H9 (cell line): ENCODE measurements at regions not wholly inside any gene's neighbourhood (a gene's known extent, or its start where the extent isn't known, plus 50 kb on each side); places are given as distances from the start of the nearest gene placed in this dataset.

Source experiments
- DNase-seq: peaks from one replicate; pipeline ENCODE4 v3.0.0-alpha.2; 2017
- H2AFZ ChIP-seq: one replicate; pipeline ENCODE4 v1.6.1; 2013; ENCODE audit warnings: mild to moderate bottlenecking, low read length, control low read depth, moderate library complexity
- H2AK5ac ChIP-seq: 2 replicates; pipeline ENCODE4 v1.6.1; 2013; ENCODE audit warnings: low read length, control low read depth, mixed read lengths; ENCODE audit not compliant: insufficient read length
- H2BK120ac ChIP-seq: one replicate; pipeline ENCODE4 v1.6.1; 2013; ENCODE audit warnings: low read depth, mild to moderate bottlenecking, low read length, control low read depth, inconsistent platforms; ENCODE audit not compliant: poor library complexity, severe bottlenecking
- H2BK12ac ChIP-seq: 2 replicates; pipeline ENCODE4 v1.6.1; 2013; ENCODE audit warnings: low read length, control low read depth, mixed read lengths, low read depth; ENCODE audit not compliant: insufficient read length
- H2BK15ac ChIP-seq: 2 replicates; pipeline ENCODE4 v1.6.1; 2013; ENCODE audit warnings: low read depth, low read length, control low read depth
- H2BK20ac ChIP-seq: one replicate; pipeline ENCODE4 v1.6.1; 2013; ENCODE audit warnings: low read depth, mild to moderate bottlenecking, low read length, control low read depth, inconsistent platforms; ENCODE audit not compliant: poor library complexity, severe bottlenecking
- H2BK5ac ChIP-seq: 2 replicates; pipeline ENCODE4 v1.6.1; 2013; ENCODE audit warnings: low read length, control low read depth, mixed read lengths; ENCODE audit not compliant: insufficient read length
- H3K14ac ChIP-seq: 2 replicates; pipeline ENCODE4 v1.6.1; 2013; ENCODE audit warnings: low read length, control low read depth; ENCODE audit not compliant: insufficient read depth
- H3K18ac ChIP-seq: 2 replicates; pipeline ENCODE4 v1.6.1; 2013; ENCODE audit warnings: low read depth, mild to moderate bottlenecking, mixed read lengths, low read length, control low read depth; ENCODE audit not compliant: insufficient read length
- H3K23ac ChIP-seq: 2 replicates; pipeline ENCODE4 v1.6.1; 2013; ENCODE audit warnings: low read length, control low read depth, mixed read lengths, low read depth; ENCODE audit not compliant: insufficient read length
- H3K23me2 ChIP-seq: 2 replicates; pipeline ENCODE4 v1.6.1; 2013; ENCODE audit warnings: low read depth, mild to moderate bottlenecking, mixed read lengths, low read length, control low read depth; ENCODE audit not compliant: insufficient read length, poor library complexity, severe bottlenecking
- H3K27ac ChIP-seq: 2 replicates; pipeline ENCODE4 v1.5.1; 2013; ENCODE audit warnings: low read length, control low read depth, mixed read lengths, low read depth; ENCODE audit not compliant: insufficient read length
- H3K27me3 ChIP-seq: 2 replicates; pipeline ENCODE4 v1.6.1; 2013; ENCODE audit warnings: low read length, control low read depth, inconsistent platforms; ENCODE audit not compliant: insufficient read depth
- H3K4ac ChIP-seq: 2 replicates; pipeline ENCODE4 v1.6.1; 2013; ENCODE audit warnings: low read depth, mild to moderate bottlenecking, control low read depth, inconsistent platforms, low read length, moderate library complexity
- H3K4me1 ChIP-seq: 2 replicates; pipeline ENCODE4 v1.6.1; 2013; ENCODE audit warnings: low read length, control low read depth, inconsistent platforms; ENCODE audit not compliant: insufficient read depth
- H3K4me2 ChIP-seq: 2 replicates; pipeline ENCODE4 v1.6.1; 2013; ENCODE audit warnings: low read length, control low read depth, mixed read lengths; ENCODE audit not compliant: insufficient read length, insufficient read depth
- H3K56ac ChIP-seq: 2 replicates; pipeline ENCODE4 v1.6.1; 2013; ENCODE audit warnings: low read depth, mild to moderate bottlenecking, mixed read lengths, low read length, control low read depth; ENCODE audit not compliant: insufficient read length
- H3K79me1 ChIP-seq: 2 replicates; pipeline ENCODE4 v1.6.1; 2013; ENCODE audit warnings: low read depth, mild to moderate bottlenecking, moderate library complexity, low read length, control low read depth, inconsistent platforms; ENCODE audit not compliant: insufficient read depth, poor library complexity, severe bottlenecking
- H3K79me2 ChIP-seq: 2 replicates; pipeline ENCODE4 v1.6.1; 2013; ENCODE audit warnings: low read length, control low read depth, inconsistent platforms; ENCODE audit not compliant: insufficient read depth
- H3K9ac ChIP-seq: 2 replicates; pipeline ENCODE4 v1.6.1; 2013; ENCODE audit warnings: low read length, control low read depth, mixed read lengths; ENCODE audit not compliant: insufficient read length; ENCODE audit errors: extremely low read depth
- H3K9me3 ChIP-seq: one replicate; pipeline ENCODE4 v1.6.1; 2013; ENCODE audit warnings: low read depth, low read length, inconsistent platforms; ENCODE audit not compliant: control insufficient read depth
- H3T11ph ChIP-seq: one replicate; pipeline ENCODE4 v1.6.1; 2013; ENCODE audit warnings: mild to moderate bottlenecking, low read length, control low read depth, inconsistent platforms
- H4K20me1 ChIP-seq: one replicate; pipeline ENCODE4 v1.6.1; 2013; ENCODE audit not compliant: control insufficient read depth, insufficient read length, insufficient read depth
- H4K5ac ChIP-seq: 2 replicates; pipeline ENCODE4 v1.6.1; 2013; ENCODE audit warnings: low read depth, mild to moderate bottlenecking, mixed read lengths, low read length, control low read depth; ENCODE audit not compliant: insufficient read length
- H4K8ac ChIP-seq: replicated peaks from 2 replicates; pipeline ENCODE4 v1.6.1; 2013; ENCODE audit warnings: low read length, control low read depth, mixed read lengths, low read depth; ENCODE audit not compliant: insufficient read length
- H4K91ac ChIP-seq: 2 replicates; pipeline ENCODE4 v1.6.1; 2013; ENCODE audit warnings: low read depth, mild to moderate bottlenecking, moderate library complexity, mixed read lengths, low read length, control low read depth; ENCODE audit not compliant: insufficient read length
- H3K27ac Mint-ChIP-seq, 3 experiments: 2 replicates in 2 of 3; 3 replicates in 1 of 3; pipeline ENCODE4 v1.8.0; 2020 to 2021; ENCODE audit warnings: mixed read lengths in 3 of 3, mild to moderate bottlenecking in 1 of 3, moderate library complexity in 1 of 3
- H3K27me3 Mint-ChIP-seq: 2 replicates; pipeline ENCODE4 v1.8.0; 2021; ENCODE audit warnings: low read depth, mild to moderate bottlenecking, moderate library complexity, mixed read lengths
- H3K36me3 Mint-ChIP-seq, 3 experiments: 2 replicates in 2 of 3; 3 replicates in 1 of 3; pipeline ENCODE4 v1.8.0; 2020 to 2021; ENCODE audit warnings: low read depth in 3 of 3, mixed read lengths in 3 of 3; ENCODE audit not compliant: insufficient read depth in 1 of 3
- H3K4me1 Mint-ChIP-seq, 2 experiments: 2 replicates each; pipeline ENCODE4 v1.8.0; 2020; ENCODE audit warnings: mixed read lengths in 2 of 2
- H3K4me3 Mint-ChIP-seq, 2 experiments: 2 replicates in 1 of 2; 3 replicates in 1 of 2; pipeline ENCODE4 v1.8.0; 2020 to 2021; ENCODE audit warnings: mild to moderate bottlenecking in 2 of 2, mixed read lengths in 2 of 2, moderate library complexity in 1 of 2
- H3K9me3 Mint-ChIP-seq, 2 experiments: 2 replicates in 1 of 2; 3 replicates in 1 of 2; pipeline ENCODE4 v1.8.0; 2020; ENCODE audit warnings: mild to moderate bottlenecking in 2 of 2, mixed read lengths in 2 of 2, moderate library complexity in 1 of 2
- CTCF ChIP-seq: fragments of 200-600 bp; sonication (generic); conservative IDR thresholded peaks from 3 replicates; pipeline ENCODE4 v1.8.0; 2021; ENCODE audit warnings: antibody characterized with exemption, mild to moderate bottlenecking
- WGBS: extraction: QIAGEN DNeasy Blood & Tissue Kit; methylation state at CpG from one replicate; pipeline ENCODE4 v1.1.7; 2013; ENCODE audit warnings: missing lambda C conversion rate, low lambda C conversion rate, mixed read lengths; ENCODE audit not compliant: insufficient read length; ENCODE audit errors: extremely low coverage; 5-methylcytosine and 5-hydroxymethylcytosine counted together

DNA sequence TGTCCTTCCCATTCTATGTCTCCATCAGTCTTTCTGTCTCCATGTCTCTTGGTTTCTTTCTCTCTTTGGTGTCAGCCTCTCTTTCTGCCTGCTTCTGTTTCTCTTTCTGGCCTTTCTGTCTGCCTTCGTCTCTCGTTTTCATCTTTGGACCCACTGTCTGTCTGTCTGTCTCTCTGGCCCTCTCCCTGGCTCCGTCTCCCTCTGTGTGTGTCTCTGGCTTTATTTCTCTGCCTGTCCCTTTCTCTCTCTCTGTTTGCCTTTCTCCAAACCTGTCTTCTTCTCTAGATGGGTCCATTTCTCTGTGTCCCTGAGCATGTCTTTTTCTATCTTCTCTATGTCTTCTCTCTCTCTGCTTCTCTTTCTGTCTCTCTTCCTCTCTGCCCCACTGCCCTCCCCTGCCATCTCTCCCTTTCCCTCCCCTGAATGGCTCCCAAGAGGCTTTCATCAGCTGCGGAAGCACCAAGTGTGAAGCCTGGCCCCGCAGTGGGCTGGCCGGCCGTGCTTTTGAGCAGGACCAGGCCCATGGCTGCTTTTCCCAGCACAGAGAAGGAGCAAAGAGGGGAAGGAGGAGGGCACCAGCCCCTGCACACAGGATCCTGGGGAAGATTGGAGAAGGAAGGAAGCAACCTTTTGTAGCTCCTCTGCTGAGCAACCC is 57.4 kb downstream of the PJA1 start:
- no peak overlapping the region for H2BK20ac ChIP-seq
- Mint-ChIP-seq H3K9me3 (peaks cover 73 to 83% of the 10 kb centered on the region in 2 experiments), H3K36me3 (peaks cover 0 to 3% (median 3%) of the 10 kb centered on the region in 3 experiments; a peak in 4 of 7 replicates), H3K27ac (peak overlapping the region in 2 of 3 experiments; percentile 4 to 83; a peak in 2 of 7 replicates), H3K4me3 (no peak overlapping the region), H3K27me3 (peaks cover 2% of the 10 kb centered on the region; the same call in 1 of the 2 replicates), H3K4me1 (peaks cover 19 to 32% of the 10 kb centered on the region in 2 experiments)
- H3K79me1 ChIP-seq = no peaks in the 10 kb centered on the region
- no peaks in the 10 kb centered on the region; the same call in 1 of the 2 replicates for H3K4me1 ChIP-seq
- no peak for DNase-seq
- H3K27me3 ChIP-seq = no peaks in the 10 kb centered on the region
- H2BK120ac ChIP-seq = no peak overlapping the region
- no peaks in the 10 kb centered on the region for H3K79me2 ChIP-seq
- no peak overlapping the region for H4K8ac ChIP-seq
- H4K5ac ChIP-seq = no peak overlapping the region
- no peak for TF ChIP-seq CTCF
- no peaks in the 10 kb centered on the region for H3K9me3 ChIP-seq
- H4K20me1 ChIP-seq = no peaks in the 10 kb centered on the region
- H3K23ac ChIP-seq = no peak overlapping the region
- H3K27ac ChIP-seq = no peak overlapping the region
- H3K23me2 ChIP-seq = no peaks in the 10 kb centered on the region
- H3T11ph ChIP-seq = no peak overlapping the region
- no peak overlapping the region for H4K91ac ChIP-seq
- no peak overlapping the region for H3K14ac ChIP-seq
- no peak overlapping the region for H3K18ac ChIP-seq
- no peak overlapping the region for H2BK5ac ChIP-seq
- H3K4ac ChIP-seq = no peak overlapping the region
- no peak overlapping the region for H3K56ac ChIP-seq
- H2BK12ac ChIP-seq = no peak overlapping the region
- H3K9ac ChIP-seq = no peak overlapping the region
- no peak overlapping the region for H2AK5ac ChIP-seq
- H2AFZ ChIP-seq = no peak overlapping the region
- H3K4me2 ChIP-seq = peak overlapping the region; percentile 1
- WGBS = no CpG with 5 or more reads among the region's 7 CpGs
- no peak overlapping the region for H2BK15ac ChIP-seq
